ENCODE measurements at regions not wholly inside any gene's neighbourhood (a gene's known extent, or its start where the extent isn't known, plus 50 kb on each side); places are given as distances from the start of the nearest gene placed in this dataset.

DNA sequence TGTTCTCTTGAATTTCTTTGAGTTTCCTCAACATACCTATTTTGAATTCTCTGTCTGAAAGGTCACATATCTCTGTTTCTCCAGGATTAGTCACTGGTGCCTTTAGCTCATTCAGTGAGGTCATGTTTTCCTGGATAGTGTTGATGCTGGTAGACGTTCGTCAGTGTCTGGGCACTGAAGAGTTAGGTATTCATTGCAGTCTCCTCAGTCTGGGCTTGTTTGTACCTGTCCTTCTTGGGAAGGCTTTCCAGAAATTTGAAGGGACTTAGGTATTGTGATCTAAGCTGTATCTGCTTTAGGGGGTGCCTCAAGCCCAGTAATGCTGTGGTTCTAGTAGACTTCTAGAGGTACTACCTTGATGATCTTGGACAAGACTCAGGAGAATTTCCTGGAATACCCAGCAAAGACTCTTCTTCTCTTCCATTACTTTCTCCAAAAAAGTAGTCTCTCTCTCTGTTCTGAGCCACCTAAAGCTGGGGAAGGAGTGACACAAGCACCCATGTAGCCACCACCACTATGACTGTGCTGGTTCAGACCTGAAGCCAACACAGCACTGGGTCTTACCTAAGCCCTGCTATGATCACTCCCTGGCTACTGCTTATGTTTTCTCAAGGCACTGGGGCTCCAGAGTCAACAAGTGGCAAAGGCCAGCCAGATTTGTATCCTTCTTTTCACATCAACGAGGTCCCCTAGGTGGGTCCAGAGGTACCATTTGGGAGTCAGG, 852.0 kb downstream of the BCL11A start:
- TF ChIP-seq NFRKB (IDR thresholded peaks at IDR 0.05) (no peak), FOXM1 (IDR thresholded peaks at IDR 0.05; ENCODE audit: borderline replicate concordance) (no peak), BHLHE40 (IDR thresholded peaks at IDR 0.05; ENCODE audit: borderline replicate concordance) (no peak)
- TF ChIP-seq, protein P1, sequence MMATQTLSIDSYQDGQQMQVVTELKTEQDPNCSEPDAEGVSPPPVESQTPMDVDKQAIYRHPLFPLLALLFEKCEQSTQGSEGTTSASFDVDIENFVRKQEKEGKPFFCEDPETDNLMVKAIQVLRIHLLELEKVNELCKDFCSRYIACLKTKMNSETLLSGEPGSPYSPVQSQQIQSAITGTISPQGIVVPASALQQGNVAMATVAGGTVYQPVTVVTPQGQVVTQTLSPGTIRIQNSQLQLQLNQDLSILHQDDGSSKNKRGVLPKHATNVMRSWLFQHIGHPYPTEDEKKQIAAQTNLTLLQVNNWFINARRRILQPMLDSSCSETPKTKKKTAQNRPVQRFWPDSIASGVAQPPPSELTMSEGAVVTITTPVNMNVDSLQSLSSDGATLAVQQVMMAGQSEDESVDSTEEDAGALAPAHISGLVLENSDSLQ (IDR thresholded peaks at IDR 0.05), result no peak

All from HEK293T (cell line).